H1 (cell line): ENCODE measurements at regions not wholly inside any gene's neighbourhood (a gene's known extent, or its start where the extent isn't known, plus 50 kb on each side); places are given as distances from the start of the nearest gene placed in this dataset.

Experiments used
- BCL11A ChIP-seq, 2 experiments: IDR thresholded peaks; one replicate each; pipeline ENCODE4 v1.6.1; 2011; ENCODE audit warnings: low read depth in 2 of 2, low read length in 2 of 2, mild to moderate bottlenecking in 2 of 2
- CHD1 ChIP-seq: IDR thresholded peaks from 2 replicates; pipeline ENCODE4 v1.6.1; 2012; ENCODE audit warnings: low read depth, low read length, improper control_type of control experiment
- CHD2 ChIP-seq: IDR thresholded peaks from 2 replicates; pipeline ENCODE4 v1.6.1; 2012; ENCODE audit warnings: low read length, improper control_type of control experiment
- CHD7 ChIP-seq: fragments of 300-600 bp; sonication (generic); IDR thresholded peaks from 2 replicates; pipeline ENCODE4 v1.7.1; 2012; ENCODE audit warnings: low read length, moderate library complexity, mild to moderate bottlenecking, inconsistent platforms; ENCODE audit not compliant: insufficient replicate concordance
- JUN ChIP-seq: IDR thresholded peaks from 2 replicates; pipeline ENCODE4 v1.6.1; 2011; ENCODE audit warnings: low read depth, mild to moderate bottlenecking, improper control_type of control experiment, low read length
- NANOG ChIP-seq: IDR thresholded peaks from 2 replicates; pipeline ENCODE4 v1.6.1; 2011; ENCODE audit warnings: low read length, low read depth, mild to moderate bottlenecking, inconsistent platforms; ENCODE audit not compliant: insufficient read depth, poor library complexity, severe bottlenecking
- RAD21 ChIP-seq, 2 experiments: IDR thresholded peaks in 1 of 2; conservative IDR thresholded peaks in 1 of 2; 2 replicates each; pipeline ENCODE4 v1.6.1; 2011; ENCODE audit warnings: low read depth in 2 of 2, low read length in 2 of 2, improper control_type of control experiment in 1 of 2, inconsistent platforms in 1 of 2, mild to moderate bottlenecking in 1 of 2, moderate library complexity in 1 of 2
- RNF2 ChIP-seq: fragments of 200-900, 300-1000 bp; sonication (generic); IDR thresholded peaks from 2 replicates; pipeline ENCODE4 v1.7.1; 2016; ENCODE audit warnings: borderline replicate concordance, low read depth, mild to moderate bottlenecking, antibody characterized with exemption, low read length; ENCODE audit not compliant: poor library complexity, severe bottlenecking; ENCODE audit errors: missing control alignments
- SUZ12 ChIP-seq: fragments of 200-600 bp; sonication (generic); IDR thresholded peaks from 2 replicates; pipeline ENCODE4 v1.6.1; 2012; ENCODE audit warnings: mild to moderate bottlenecking, inconsistent platforms, low read length, moderate library complexity, mixed read lengths
- TAF7 ChIP-seq: optimal IDR thresholded peaks from 2 replicates; pipeline ENCODE3; 2011; ENCODE audit warnings: low read depth, mild to moderate bottlenecking, inconsistent platforms, low read length, moderate library complexity, borderline replicate concordance

- TF ChIP-seq CHD7 (no peak), BCL11A (IDR thresholded peaks at IDR 0.05; ENCODE audit: low read depth in 2 of 2, low read length in 2 of 2) (no peak), CHD2 (no peak), TAF7 (no peak), NANOG (no peak), RAD21 (IDR thresholded peaks at IDR 0.05 in 1 of 2, conservative IDR thresholded peaks at IDR 0.05 in 1 of 2; ENCODE audit: low read depth in 2 of 2, low read length in 2 of 2) (no peak), SUZ12 (no peak), CHD1 (no peak), RNF2 (no peak), JUN (no peak)
Measured at GRCh38 chr5:119873611-119874010, 244.3 kb downstream of the FAM170A start (continued).
